ENCODE measurements at regions not wholly inside any gene's neighbourhood (a gene's known extent, or its start where the extent isn't known, plus 50 kb on each side); places are given as distances from the start of the nearest gene placed in this dataset.

- TF ChIP-seq CTCF (IDR thresholded peaks at IDR 0.05; ENCODE audit: low read depth, low read length): no peak
- no peak overlapping the region for H3K4me3 ChIP-seq (ENCODE audit: low read depth, low read length)
Observed at GRCh38 chr6:6856538-6857523, 250.9 kb upstream of the RREB1 start.

- TF ChIP-seq CTCF (IDR thresholded peaks at IDR 0.05; ENCODE audit: low read depth, low read length): no peak
- no peak overlapping the region for H3K4me3 ChIP-seq (ENCODE audit: low read depth, low read length)
Observed at GRCh38 chr6:6857528-6857927, 250.2 kb upstream of the RREB1 start.

- TF ChIP-seq CTCF (IDR thresholded peaks at IDR 0.05; ENCODE audit: low read depth, low read length): no peak
- H3K4me3 ChIP-seq (ENCODE audit: low read depth, low read length): no peak overlapping the region
Observed at GRCh38 chr6:6858533-6858982, 249.2 kb upstream of the RREB1 start.

GRCh38 chr6:6859105-6859504, 248.7 kb upstream of the RREB1 start:
- no peak overlapping the region for H3K4me3 ChIP-seq (ENCODE audit: low read depth, low read length)
- no peak for TF ChIP-seq CTCF (IDR thresholded peaks at IDR 0.05; ENCODE audit: low read depth, low read length)

GRCh38 chr6:6859722-6860121, 248.0 kb upstream of the RREB1 start:
- TF ChIP-seq CTCF (IDR thresholded peaks at IDR 0.05; ENCODE audit: low read depth, low read length): no peak
- H3K4me3 ChIP-seq (ENCODE audit: low read depth, low read length): no peak overlapping the region

- TF ChIP-seq CTCF (IDR thresholded peaks at IDR 0.05; ENCODE audit: low read depth, low read length): no peak
Observed at GRCh38 chr6:6860863-6861262, 246.9 kb upstream of the RREB1 start.

GRCh38 chr6:6861351-6861894, 246.3 kb upstream of the RREB1 start:
- no peak overlapping the region for H3K4me3 ChIP-seq (ENCODE audit: low read depth, low read length)
- TF ChIP-seq CTCF (IDR thresholded peaks at IDR 0.05; ENCODE audit: low read depth, low read length): no peak

More at GRCh38 chr6:6860863-6861262, 246.9 kb upstream of the RREB1 start:
- no peak overlapping the region for H3K4me3 ChIP-seq (ENCODE audit: low read depth, low read length)

Data from WI38 (cell line).